H9 (cell line): ENCODE measurements at regions not wholly inside any gene's neighbourhood (a gene's known extent, or its start where the extent isn't known, plus 50 kb on each side); places are given as distances from the start of the nearest gene placed in this dataset.

Source experiments
- DNase-seq: peaks from one replicate; pipeline ENCODE4 v3.0.0-alpha.2; 2017
- H2AFZ ChIP-seq: one replicate; pipeline ENCODE4 v1.6.1; 2013; ENCODE audit warnings: mild to moderate bottlenecking, low read length, control low read depth, moderate library complexity
- H2AK5ac ChIP-seq: 2 replicates; pipeline ENCODE4 v1.6.1; 2013; ENCODE audit warnings: low read length, control low read depth, mixed read lengths; ENCODE audit not compliant: insufficient read length
- H2BK120ac ChIP-seq: one replicate; pipeline ENCODE4 v1.6.1; 2013; ENCODE audit warnings: low read depth, mild to moderate bottlenecking, low read length, control low read depth, inconsistent platforms; ENCODE audit not compliant: poor library complexity, severe bottlenecking
- H2BK12ac ChIP-seq: 2 replicates; pipeline ENCODE4 v1.6.1; 2013; ENCODE audit warnings: low read length, control low read depth, mixed read lengths, low read depth; ENCODE audit not compliant: insufficient read length
- H2BK15ac ChIP-seq: 2 replicates; pipeline ENCODE4 v1.6.1; 2013; ENCODE audit warnings: low read depth, low read length, control low read depth
- H2BK20ac ChIP-seq: one replicate; pipeline ENCODE4 v1.6.1; 2013; ENCODE audit warnings: low read depth, mild to moderate bottlenecking, low read length, control low read depth, inconsistent platforms; ENCODE audit not compliant: poor library complexity, severe bottlenecking
- H2BK5ac ChIP-seq: 2 replicates; pipeline ENCODE4 v1.6.1; 2013; ENCODE audit warnings: low read length, control low read depth, mixed read lengths; ENCODE audit not compliant: insufficient read length
- H3K14ac ChIP-seq: 2 replicates; pipeline ENCODE4 v1.6.1; 2013; ENCODE audit warnings: low read length, control low read depth; ENCODE audit not compliant: insufficient read depth
- H3K18ac ChIP-seq: 2 replicates; pipeline ENCODE4 v1.6.1; 2013; ENCODE audit warnings: low read depth, mild to moderate bottlenecking, mixed read lengths, low read length, control low read depth; ENCODE audit not compliant: insufficient read length
- H3K23ac ChIP-seq: 2 replicates; pipeline ENCODE4 v1.6.1; 2013; ENCODE audit warnings: low read length, control low read depth, mixed read lengths, low read depth; ENCODE audit not compliant: insufficient read length
- H3K23me2 ChIP-seq: 2 replicates; pipeline ENCODE4 v1.6.1; 2013; ENCODE audit warnings: low read depth, mild to moderate bottlenecking, mixed read lengths, low read length, control low read depth; ENCODE audit not compliant: insufficient read length, poor library complexity, severe bottlenecking
- H3K27ac ChIP-seq: 2 replicates; pipeline ENCODE4 v1.5.1; 2013; ENCODE audit warnings: low read length, control low read depth, mixed read lengths, low read depth; ENCODE audit not compliant: insufficient read length
- H3K27me3 ChIP-seq: 2 replicates; pipeline ENCODE4 v1.6.1; 2013; ENCODE audit warnings: low read length, control low read depth, inconsistent platforms; ENCODE audit not compliant: insufficient read depth
- H3K4ac ChIP-seq: 2 replicates; pipeline ENCODE4 v1.6.1; 2013; ENCODE audit warnings: low read depth, mild to moderate bottlenecking, control low read depth, inconsistent platforms, low read length, moderate library complexity
- H3K4me1 ChIP-seq: 2 replicates; pipeline ENCODE4 v1.6.1; 2013; ENCODE audit warnings: low read length, control low read depth, inconsistent platforms; ENCODE audit not compliant: insufficient read depth
- H3K4me2 ChIP-seq: 2 replicates; pipeline ENCODE4 v1.6.1; 2013; ENCODE audit warnings: low read length, control low read depth, mixed read lengths; ENCODE audit not compliant: insufficient read length, insufficient read depth
- H3K56ac ChIP-seq: 2 replicates; pipeline ENCODE4 v1.6.1; 2013; ENCODE audit warnings: low read depth, mild to moderate bottlenecking, mixed read lengths, low read length, control low read depth; ENCODE audit not compliant: insufficient read length
- H3K79me1 ChIP-seq: 2 replicates; pipeline ENCODE4 v1.6.1; 2013; ENCODE audit warnings: low read depth, mild to moderate bottlenecking, moderate library complexity, low read length, control low read depth, inconsistent platforms; ENCODE audit not compliant: insufficient read depth, poor library complexity, severe bottlenecking
- H3K79me2 ChIP-seq: 2 replicates; pipeline ENCODE4 v1.6.1; 2013; ENCODE audit warnings: low read length, control low read depth, inconsistent platforms; ENCODE audit not compliant: insufficient read depth
- H3K9ac ChIP-seq: 2 replicates; pipeline ENCODE4 v1.6.1; 2013; ENCODE audit warnings: low read length, control low read depth, mixed read lengths; ENCODE audit not compliant: insufficient read length; ENCODE audit errors: extremely low read depth
- H3K9me3 ChIP-seq: one replicate; pipeline ENCODE4 v1.6.1; 2013; ENCODE audit warnings: low read depth, low read length, inconsistent platforms; ENCODE audit not compliant: control insufficient read depth
- H3T11ph ChIP-seq: one replicate; pipeline ENCODE4 v1.6.1; 2013; ENCODE audit warnings: mild to moderate bottlenecking, low read length, control low read depth, inconsistent platforms
- H4K20me1 ChIP-seq: one replicate; pipeline ENCODE4 v1.6.1; 2013; ENCODE audit not compliant: control insufficient read depth, insufficient read length, insufficient read depth
- H4K5ac ChIP-seq: 2 replicates; pipeline ENCODE4 v1.6.1; 2013; ENCODE audit warnings: low read depth, mild to moderate bottlenecking, mixed read lengths, low read length, control low read depth; ENCODE audit not compliant: insufficient read length
- H4K8ac ChIP-seq: replicated peaks from 2 replicates; pipeline ENCODE4 v1.6.1; 2013; ENCODE audit warnings: low read length, control low read depth, mixed read lengths, low read depth; ENCODE audit not compliant: insufficient read length
- H4K91ac ChIP-seq: 2 replicates; pipeline ENCODE4 v1.6.1; 2013; ENCODE audit warnings: low read depth, mild to moderate bottlenecking, moderate library complexity, mixed read lengths, low read length, control low read depth; ENCODE audit not compliant: insufficient read length
- H3K27ac Mint-ChIP-seq, 3 experiments: 2 replicates in 2 of 3; 3 replicates in 1 of 3; pipeline ENCODE4 v1.8.0; 2020 to 2021; ENCODE audit warnings: mixed read lengths in 3 of 3, mild to moderate bottlenecking in 1 of 3, moderate library complexity in 1 of 3
- H3K27me3 Mint-ChIP-seq: 2 replicates; pipeline ENCODE4 v1.8.0; 2021; ENCODE audit warnings: low read depth, mild to moderate bottlenecking, moderate library complexity, mixed read lengths
- H3K36me3 Mint-ChIP-seq, 3 experiments: 2 replicates in 2 of 3; 3 replicates in 1 of 3; pipeline ENCODE4 v1.8.0; 2020 to 2021; ENCODE audit warnings: low read depth in 3 of 3, mixed read lengths in 3 of 3; ENCODE audit not compliant: insufficient read depth in 1 of 3
- H3K4me1 Mint-ChIP-seq, 2 experiments: 2 replicates each; pipeline ENCODE4 v1.8.0; 2020; ENCODE audit warnings: mixed read lengths in 2 of 2
- H3K4me3 Mint-ChIP-seq, 2 experiments: 2 replicates in 1 of 2; 3 replicates in 1 of 2; pipeline ENCODE4 v1.8.0; 2020 to 2021; ENCODE audit warnings: mild to moderate bottlenecking in 2 of 2, mixed read lengths in 2 of 2, moderate library complexity in 1 of 2
- H3K9me3 Mint-ChIP-seq, 2 experiments: 2 replicates in 1 of 2; 3 replicates in 1 of 2; pipeline ENCODE4 v1.8.0; 2020; ENCODE audit warnings: mild to moderate bottlenecking in 2 of 2, mixed read lengths in 2 of 2, moderate library complexity in 1 of 2
- CTCF ChIP-seq: fragments of 200-600 bp; sonication (generic); conservative IDR thresholded peaks from 3 replicates; pipeline ENCODE4 v1.8.0; 2021; ENCODE audit warnings: antibody characterized with exemption, mild to moderate bottlenecking
- WGBS: extraction: QIAGEN DNeasy Blood & Tissue Kit; methylation state at CpG from one replicate; pipeline ENCODE4 v1.1.7; 2013; ENCODE audit warnings: missing lambda C conversion rate, low lambda C conversion rate, mixed read lengths; ENCODE audit not compliant: insufficient read length; ENCODE audit errors: extremely low coverage; 5-methylcytosine and 5-hydroxymethylcytosine counted together

DNA sequence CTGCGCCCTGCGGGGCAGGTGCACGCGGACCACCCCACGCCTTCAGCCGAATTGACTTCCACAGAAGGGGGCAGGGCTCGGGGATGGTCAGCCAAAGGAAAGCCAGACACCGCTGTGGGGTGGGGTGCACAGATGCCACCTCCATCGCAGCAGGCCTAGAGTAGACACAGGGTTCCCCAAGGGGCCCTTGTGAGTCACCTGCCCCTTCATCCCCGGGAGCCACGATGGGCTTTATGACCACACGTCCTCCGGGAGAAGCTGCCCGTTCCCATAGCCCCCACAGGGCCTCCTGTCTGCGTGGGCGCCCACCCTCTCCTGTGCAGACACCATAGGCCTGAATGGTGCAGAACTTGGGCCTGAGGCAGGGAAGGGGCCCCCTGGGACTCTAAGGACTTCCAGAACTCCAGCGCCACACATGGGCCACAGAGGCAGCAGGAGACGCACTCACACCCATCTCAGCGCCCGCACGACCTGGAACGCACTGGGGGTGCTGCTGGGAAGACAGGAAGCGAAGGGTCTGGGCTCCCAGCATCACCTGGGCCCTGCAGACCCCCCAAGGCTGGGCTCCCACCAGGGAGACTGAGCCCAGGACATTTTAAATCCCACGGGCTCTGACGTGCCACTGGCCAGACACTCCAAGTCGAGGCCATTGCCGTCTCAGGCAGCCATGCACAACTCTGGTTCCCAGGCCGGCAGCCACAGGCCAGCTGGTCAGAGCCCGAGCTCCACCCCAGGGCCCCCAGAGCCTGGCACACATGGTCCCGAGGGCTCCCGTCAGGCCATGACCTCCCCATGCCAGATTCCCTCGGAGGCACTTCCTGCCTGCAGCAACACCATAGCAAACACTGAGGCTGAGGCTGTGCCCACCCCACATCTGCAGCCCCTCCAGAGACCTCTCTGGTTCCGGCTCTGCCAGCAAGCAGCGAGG is 134.2 kb downstream of the DLL1 start:
- TF ChIP-seq CTCF = no peak
- H3K9ac ChIP-seq = no peak overlapping the region
- H2BK12ac ChIP-seq = no peak overlapping the region
- Mint-ChIP-seq H3K4me3 (no peak overlapping the region), H3K27ac (no peak overlapping the region), H3K36me3 (no peaks in the 10 kb centered on the region; a peak in 1 of 7 replicates), H3K9me3 (no peaks in the 10 kb centered on the region), H3K27me3 (peaks cover 7% of the 10 kb centered on the region), H3K4me1 (peaks cover 13 to 16% of the 10 kb centered on the region in 2 experiments)
- H3K79me1 ChIP-seq = no peaks in the 10 kb centered on the region
- no peak overlapping the region for H2BK15ac ChIP-seq
- no peak overlapping the region for H3K27ac ChIP-seq
- H3K9me3 ChIP-seq = no peaks in the 10 kb centered on the region
- no peak overlapping the region for H3T11ph ChIP-seq
- no peak overlapping the region for H2AFZ ChIP-seq
- no peak overlapping the region for H4K5ac ChIP-seq
- H4K20me1 ChIP-seq = no peaks in the 10 kb centered on the region
- H3K4me1 ChIP-seq = no peaks in the 10 kb centered on the region; the same call in 1 of the 2 replicates
- WGBS = no CpG with 5 or more reads among the region's 34 CpGs
- H3K4ac ChIP-seq = no peak overlapping the region
- no peak overlapping the region for H3K23ac ChIP-seq
- H2BK20ac ChIP-seq = no peak overlapping the region
- H3K18ac ChIP-seq = no peak overlapping the region
- H3K14ac ChIP-seq = no peak overlapping the region
- no peak overlapping the region for H4K91ac ChIP-seq
- H3K27me3 ChIP-seq = no peaks in the 10 kb centered on the region
- no peak overlapping the region for H2BK5ac ChIP-seq
- no peak overlapping the region for H3K4me2 ChIP-seq
- no peak for DNase-seq
- H2BK120ac ChIP-seq = no peak overlapping the region
- H3K79me2 ChIP-seq = no peaks in the 10 kb centered on the region
- H3K56ac ChIP-seq = no peak overlapping the region
- H2AK5ac ChIP-seq = no peak overlapping the region
- no peak overlapping the region for H4K8ac ChIP-seq
- no peaks in the 10 kb centered on the region for H3K23me2 ChIP-seq
